Left cardiac atrium (tissue), 4 donors: ENCODE measurements at regions not wholly inside any gene's neighbourhood (a gene's known extent, or its start where the extent isn't known, plus 50 kb on each side); places are given as distances from the start of the nearest gene placed in this dataset.

ENCODE experiments used
- ATAC-seq, 2 donors: fragments of 200-7000 bp; cut with Tn5 transposase; one replicate each; pipeline ENCODE4 v1.9.1; 2020; ENCODE audit warnings: mild to moderate bottlenecking in 2 of 2, moderate library complexity in 2 of 2
- DNase-seq: peaks from one replicate; pipeline ENCODE4 v3.0.0-alpha.2; 2020
- intact Hi-C, 2 donors: fragments of 100-400 bp; cut with DNase I; formaldehyde crosslinking; loops; one replicate each; pipeline versions ENCODE4 v1.14.1 to v1.15.1; 2022 to 2023
- donor health status: DM: no; HTN: yes; CAD: no.
- donor health status: DM: no; HTN: yes; CAD: no; lungs with severe emphysema.
- donor health status: DM: yes; HTN: yes; CAD: no.
- donor health status: Dilated cardiomyopathy.

DNA sequence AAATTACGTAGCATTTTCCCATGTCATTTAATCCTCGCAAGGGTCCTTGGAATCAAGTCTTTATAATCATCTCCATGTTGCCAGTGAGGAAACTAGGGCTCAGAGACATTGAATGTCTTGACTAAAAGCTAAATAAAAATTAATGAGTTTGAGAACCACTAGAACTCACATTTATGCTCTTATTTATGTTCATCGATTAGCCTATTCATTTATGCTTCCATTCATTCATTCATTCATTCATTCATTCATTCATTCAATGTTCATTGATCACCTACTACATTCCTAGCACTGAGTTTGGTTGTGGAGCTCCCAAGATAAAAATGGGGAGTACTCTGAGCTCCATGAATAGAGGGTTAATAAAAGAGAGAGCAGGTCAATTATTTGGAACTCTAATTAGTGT is 59.7 kb downstream of the KCNA1 start:
- intact Hi-C loops, result no loop called here
- ATAC-seq, result no peak
- DNase-seq, result no peak

DNA sequence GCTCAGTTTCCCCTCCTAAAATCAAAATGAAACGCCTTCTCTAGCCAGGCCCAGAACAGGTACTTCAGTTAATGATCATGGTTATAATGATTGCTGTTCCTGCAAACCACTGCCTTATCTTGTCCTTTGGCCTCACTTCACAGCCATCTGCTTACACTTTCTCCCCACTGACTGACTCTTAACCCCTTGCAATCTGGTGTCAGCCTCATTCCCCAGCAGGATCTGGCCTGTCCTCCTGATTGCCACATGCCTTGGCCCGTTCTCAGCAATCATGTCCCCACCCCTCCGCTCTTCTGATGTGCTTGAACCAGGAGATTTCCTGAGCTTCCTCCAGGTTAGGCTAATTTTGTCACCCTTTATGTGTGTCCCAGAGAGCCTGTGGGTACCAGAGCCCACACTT is 64.5 kb downstream of the KCNA1 start:
- ATAC-seq, result peak in 1 of 2 donors; percentile 52
- intact Hi-C loops, result no loop called here

DNA sequence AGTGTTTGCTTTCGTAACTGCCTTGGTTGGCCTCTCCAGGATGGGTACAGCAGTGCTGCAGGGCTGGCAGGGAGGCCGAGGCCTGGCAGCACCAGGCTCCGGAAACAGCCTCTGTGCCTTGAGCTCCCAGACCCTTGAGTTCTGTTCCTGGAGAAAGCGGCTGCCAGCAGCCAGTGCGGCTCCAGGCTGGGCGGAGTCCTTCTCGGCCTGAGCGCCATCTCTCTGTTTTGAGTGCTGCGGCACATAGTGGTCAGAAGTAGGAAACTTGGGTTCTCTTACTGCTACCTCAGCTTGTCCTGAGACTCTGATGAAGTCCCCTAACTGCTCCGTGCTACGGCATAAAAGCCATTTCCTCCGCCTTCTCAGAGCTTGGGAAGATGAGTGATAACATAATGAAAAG is 65.9 kb downstream of the KCNA1 start:
- DNase-seq (no peak), ATAC-seq (no peak)
- intact Hi-C loops, result no loop called here

More for the DNA sequence above, 64.5 kb downstream of the KCNA1 start:
- no peak for DNase-seq

DNA sequence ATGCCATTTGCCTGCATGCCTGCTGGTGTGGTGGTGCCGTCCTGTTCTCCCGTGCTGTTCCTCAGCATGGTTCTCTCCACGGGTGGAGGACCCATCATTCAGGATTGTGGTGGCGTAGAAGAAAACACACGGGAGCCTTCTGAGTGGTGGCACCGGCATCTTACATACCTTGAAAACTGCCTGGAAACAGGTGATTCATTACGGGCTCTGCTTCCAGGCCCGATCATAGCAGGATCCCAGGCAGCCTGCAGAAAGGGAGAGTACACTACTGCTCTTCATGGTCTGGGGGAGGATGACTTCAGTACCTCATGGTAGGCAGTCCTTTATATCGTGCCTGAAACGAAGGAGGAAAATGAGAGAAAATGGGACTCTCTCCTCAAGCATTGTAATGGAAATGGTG is 66.6 kb upstream of the KCNA5 start:
- DNase-seq, result no peak
- ATAC-seq, result no peak
- intact Hi-C loops, result no loop called here

DNA sequence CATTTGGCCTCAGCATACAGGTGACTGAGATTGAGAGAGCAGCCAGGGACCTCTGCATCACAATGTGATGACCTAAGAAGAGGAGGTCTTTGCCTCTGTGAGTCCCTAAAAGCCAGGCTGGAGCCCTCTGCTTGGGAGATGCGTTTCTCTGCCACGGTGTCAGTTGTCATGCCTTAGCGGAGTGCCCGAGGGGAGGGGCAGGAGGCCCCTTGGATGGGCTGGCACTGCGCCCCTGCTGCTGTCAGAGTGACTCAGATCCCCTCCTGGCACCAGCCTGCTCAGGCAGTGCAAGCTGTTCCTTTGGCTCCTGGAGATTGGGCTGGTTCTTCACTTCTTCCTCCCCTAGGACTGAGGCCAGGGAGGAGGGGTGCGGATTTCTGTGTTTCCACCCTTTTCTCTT is 64.9 kb upstream of the KCNA5 start:
- intact Hi-C loops, result no loop called here
- DNase-seq, result peak; percentile 38
- peak; percentile 65 to 92 for ATAC-seq

DNA sequence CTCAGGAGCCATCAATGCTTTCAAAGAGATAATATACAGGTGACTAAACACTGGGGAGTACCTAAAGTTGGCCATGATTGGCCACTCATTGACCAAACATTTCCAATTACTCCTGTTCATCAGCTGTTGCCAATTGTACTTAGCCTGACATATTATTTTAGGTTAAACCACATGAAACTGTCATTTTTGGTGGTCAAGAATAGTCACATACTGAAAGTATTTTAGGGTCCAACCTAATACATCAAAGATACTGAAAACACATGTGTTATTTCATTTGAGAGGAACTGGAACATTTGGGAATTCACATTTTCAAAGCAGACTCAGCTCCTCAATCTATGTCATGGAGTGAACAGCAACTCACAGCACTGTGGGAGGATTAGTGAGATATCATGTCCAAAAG is 63.9 kb upstream of the KCNA5 start:
- ATAC-seq, result no peak
- intact Hi-C loops, result no loop called here

DNA sequence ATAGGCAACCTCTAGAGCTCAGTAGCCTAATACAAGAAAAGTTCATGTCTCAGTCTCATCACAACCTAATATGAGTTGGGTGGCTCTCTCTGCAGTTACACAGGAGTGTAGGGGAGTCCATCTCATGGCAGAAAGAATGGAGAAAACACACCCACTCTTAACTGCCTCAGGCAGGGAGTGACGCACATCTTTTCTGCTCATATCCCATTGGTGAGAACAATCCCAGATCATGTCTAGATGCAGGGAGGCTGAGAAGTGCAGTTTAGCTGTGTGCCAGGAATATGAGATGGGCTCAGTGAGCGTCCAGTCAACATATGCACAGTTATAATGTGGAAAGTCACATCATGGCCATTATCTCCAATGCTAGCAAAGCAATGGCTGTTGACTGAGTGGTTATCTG is 59.3 kb upstream of the KCNA5 start:
- DNase-seq (no peak), ATAC-seq (no peak)
- intact Hi-C loops, result no loop called here

More for the DNA sequence above, 63.9 kb upstream of the KCNA5 start:
- no peak for DNase-seq

DNA sequence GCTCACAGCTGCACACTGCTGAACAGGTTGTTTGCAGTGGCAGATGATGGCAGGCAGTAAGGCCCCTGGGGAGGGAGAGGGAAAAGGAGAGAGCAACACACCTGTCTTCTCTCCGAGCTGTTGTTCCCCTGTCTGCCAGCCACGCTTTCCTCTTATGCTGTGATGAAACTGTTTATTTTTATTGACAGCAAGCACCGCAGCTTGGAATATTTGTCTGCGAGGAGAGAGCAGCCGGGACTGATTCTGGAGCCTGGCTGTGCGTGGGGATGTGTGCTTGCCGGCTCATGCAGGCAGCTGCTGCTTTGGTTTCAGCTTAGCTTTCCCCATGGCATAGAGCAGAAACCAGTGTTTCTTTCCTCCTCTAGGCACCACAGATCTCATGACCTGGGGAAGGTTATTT is 58.7 kb upstream of the KCNA5 start:
- intact Hi-C loops, result no loop called here
- ATAC-seq (no peak), DNase-seq (no peak)

DNA sequence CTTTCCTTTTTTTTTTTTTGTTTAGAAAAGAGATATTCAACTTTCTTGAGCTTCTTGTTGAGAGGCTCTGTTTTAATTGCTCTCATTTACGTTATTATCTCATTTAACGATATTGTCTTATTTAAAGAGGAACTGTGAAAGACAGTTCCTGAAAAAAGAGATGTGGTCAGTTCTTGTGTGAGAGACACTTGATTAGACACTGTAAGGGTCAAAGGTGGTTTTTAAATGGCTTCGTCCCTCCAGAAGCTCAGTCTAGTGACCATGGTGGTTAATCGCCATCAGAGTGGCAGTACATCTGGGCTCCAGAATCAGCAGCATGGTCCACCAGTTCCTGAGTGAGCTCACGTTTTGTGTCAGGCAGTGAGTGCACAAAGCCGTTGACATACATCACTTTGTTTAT is 57.9 kb upstream of the KCNA5 start:
- DNase-seq (no peak), ATAC-seq (no peak)

DNA sequence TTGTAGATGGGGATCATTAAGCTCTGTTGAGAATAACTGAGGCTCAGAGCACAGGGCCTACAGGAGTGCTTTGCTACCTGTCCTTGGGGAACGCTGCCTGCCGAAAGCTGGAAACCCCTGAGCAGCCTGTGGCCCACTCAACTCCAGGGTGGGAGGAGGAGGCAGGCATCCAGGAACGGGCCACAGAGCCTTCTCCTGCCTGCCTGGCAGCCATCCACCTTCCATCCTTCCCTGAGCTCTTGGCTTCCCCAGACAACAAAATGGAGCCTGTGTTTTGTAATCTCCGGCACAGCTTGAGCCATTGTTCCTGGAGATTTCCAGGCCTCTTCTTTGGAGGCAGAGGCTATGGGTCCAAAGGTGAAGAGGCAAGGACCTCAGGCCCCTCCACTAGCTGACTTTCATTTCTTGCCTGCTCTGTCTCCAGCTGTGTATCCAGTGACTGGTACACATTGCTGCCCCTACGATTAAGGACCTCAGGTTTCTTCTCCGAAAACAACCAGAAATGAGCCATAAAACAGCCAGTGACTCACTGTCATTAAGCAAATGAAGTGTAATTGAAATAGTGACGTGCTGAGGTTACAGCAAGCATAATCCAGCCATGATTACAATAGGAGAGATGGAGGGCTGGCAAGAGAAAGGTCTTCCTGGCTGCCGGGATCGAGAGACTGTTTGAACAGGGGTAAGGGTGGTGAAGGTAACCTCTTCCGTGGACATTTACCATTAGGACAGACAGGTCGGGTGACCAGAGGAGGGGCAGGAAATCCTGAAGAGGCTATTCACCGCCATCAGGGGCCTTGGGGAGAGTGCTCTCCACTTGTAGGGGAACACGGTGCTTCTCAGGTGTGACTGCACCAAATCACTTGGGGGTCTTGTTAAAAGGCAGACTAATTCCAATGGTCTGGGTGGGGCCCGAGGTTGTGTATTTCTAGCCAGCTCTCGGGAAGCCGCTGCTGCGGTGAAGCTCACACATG is 56.3 kb upstream of the KCNA5 start:
- no peak for DNase-seq
- intact Hi-C loops, result no loop called here
- ATAC-seq, result no peak

More for the DNA sequence above, 57.9 kb upstream of the KCNA5 start:
- intact Hi-C loops, result no loop called here

DNA sequence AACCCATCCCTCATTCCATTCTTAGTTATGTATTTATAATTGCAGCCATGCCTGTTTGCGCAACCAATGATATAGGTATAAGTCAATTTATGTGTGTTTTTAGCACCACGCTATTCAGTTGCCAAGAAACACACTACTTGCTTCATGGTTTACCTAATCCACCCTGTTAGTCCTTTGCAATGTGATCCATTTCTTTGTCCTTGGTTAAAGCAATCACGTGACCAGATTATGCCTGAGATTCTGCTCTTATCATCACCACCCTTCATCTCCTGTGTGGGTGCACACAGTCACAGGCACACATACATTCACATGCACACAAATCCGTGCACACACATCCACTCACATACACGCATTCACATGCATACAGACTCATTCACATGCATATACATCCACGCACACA is 52.3 kb upstream of the KCNA5 start:
- no peak for DNase-seq
- intact Hi-C loops, result no loop called here
- ATAC-seq, result no peak

DNA sequence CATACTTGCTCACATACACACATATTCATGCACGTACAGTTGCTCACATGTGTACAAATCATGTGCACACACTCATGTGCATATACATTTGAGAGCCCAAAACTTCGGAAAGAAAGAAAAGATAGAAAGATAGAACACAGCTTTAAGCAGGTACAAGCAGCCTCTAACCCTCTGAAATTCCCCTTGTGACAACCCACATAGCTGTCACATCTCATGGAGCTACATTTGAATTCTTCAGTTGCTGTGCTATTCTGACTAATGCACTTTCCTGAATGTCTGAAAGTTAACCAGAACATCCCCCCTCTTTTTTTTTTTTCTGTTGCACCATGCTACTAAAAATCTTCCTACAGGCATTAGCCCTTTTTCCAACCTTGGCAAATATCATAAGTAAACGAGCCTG is 51.9 kb upstream of the KCNA5 start:
- ATAC-seq, result no peak
- no peak for DNase-seq
- intact Hi-C loops, result no loop called here

DNA sequence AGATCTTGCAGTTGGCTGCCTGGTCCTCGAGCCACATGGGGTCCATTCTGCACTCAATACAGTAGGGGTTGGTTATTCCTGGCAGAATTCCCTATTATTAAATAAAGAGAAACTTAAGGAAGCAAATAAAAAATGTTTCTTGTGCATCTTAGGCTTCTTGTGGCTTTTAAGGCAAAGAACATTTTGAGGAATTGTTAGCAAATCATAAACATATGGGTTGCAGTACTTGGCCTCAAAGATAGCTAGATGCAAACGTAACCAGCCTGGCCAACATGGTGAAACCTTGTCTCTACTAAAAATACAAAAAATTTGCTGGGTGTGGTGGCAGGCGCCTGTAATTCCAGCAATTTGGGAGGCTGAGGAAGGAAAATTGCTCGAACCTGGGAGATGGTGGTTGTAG is 50.8 kb upstream of the KCNA5 start:
- ATAC-seq (no peak), DNase-seq (no peak)
- intact Hi-C loops, result no loop called here
